Mucosa of descending colon (tissue), 3 donors: ENCODE measurements at regions not wholly inside any gene's neighbourhood (a gene's known extent, or its start where the extent isn't known, plus 50 kb on each side); places are given as distances from the start of the nearest gene placed in this dataset.
"Not testable (repeated sequence)": the region's sequence is repeated elsewhere in the genome, so short reads cannot be mapped to it uniquely, and the experiment has no call there.

Experiments
- ATAC-seq: fragments of 200-7000 bp; cut with Tn5 transposase; one replicate; pipeline ENCODE4 v1.9.1; 2020; ENCODE audit warnings: mild to moderate bottlenecking, moderate library complexity
- DNase-seq, 3 donors: peaks; one replicate each; pipeline ENCODE4 v3.0.0-alpha.2; 2020
- H3K36me3 ChIP-seq: fragments of 200-600 bp; one replicate; pipeline ENCODE4 v1.8.0; 2021; ENCODE audit warnings: low read depth, mild to moderate bottlenecking
- H3K4me1 ChIP-seq: fragments of 200-600 bp; one replicate; pipeline ENCODE4 v1.8.0; 2021; ENCODE audit warnings: low read depth, mild to moderate bottlenecking
- H3K4me3 ChIP-seq: fragments of 200-600 bp; one replicate; pipeline ENCODE4 v1.8.0; 2021; ENCODE audit warnings: mild to moderate bottlenecking
- H3K9me3 ChIP-seq: fragments of 200-600 bp; one replicate; pipeline ENCODE4 v1.8.0; 2021; ENCODE audit warnings: mild to moderate bottlenecking
- CTCF ChIP-seq: fragments of 200-600 bp; IDR thresholded peaks from one replicate; pipeline ENCODE4 v1.8.0; 2022; ENCODE audit warnings: antibody characterized with exemption, mild to moderate bottlenecking
- intact Hi-C, 2 donors: fragments of 100-400 bp; cut with DNase I in 1 of 2; cut with micrococcal nuclease in 1 of 2; formaldehyde crosslinking; loops; one replicate each; pipeline versions ENCODE4 v1.11.0 to v1.11.1; 2022; cut with DNase I, micrococcal nuclease
- donor health status: DM: no; HTN: no; CAD: no; lungs with moderate emphysema.
- donor health status: DM: no; HTN: no; CAD: no.
- donor health status: DM: no; HTN: yes; CAD: no.

DNA sequence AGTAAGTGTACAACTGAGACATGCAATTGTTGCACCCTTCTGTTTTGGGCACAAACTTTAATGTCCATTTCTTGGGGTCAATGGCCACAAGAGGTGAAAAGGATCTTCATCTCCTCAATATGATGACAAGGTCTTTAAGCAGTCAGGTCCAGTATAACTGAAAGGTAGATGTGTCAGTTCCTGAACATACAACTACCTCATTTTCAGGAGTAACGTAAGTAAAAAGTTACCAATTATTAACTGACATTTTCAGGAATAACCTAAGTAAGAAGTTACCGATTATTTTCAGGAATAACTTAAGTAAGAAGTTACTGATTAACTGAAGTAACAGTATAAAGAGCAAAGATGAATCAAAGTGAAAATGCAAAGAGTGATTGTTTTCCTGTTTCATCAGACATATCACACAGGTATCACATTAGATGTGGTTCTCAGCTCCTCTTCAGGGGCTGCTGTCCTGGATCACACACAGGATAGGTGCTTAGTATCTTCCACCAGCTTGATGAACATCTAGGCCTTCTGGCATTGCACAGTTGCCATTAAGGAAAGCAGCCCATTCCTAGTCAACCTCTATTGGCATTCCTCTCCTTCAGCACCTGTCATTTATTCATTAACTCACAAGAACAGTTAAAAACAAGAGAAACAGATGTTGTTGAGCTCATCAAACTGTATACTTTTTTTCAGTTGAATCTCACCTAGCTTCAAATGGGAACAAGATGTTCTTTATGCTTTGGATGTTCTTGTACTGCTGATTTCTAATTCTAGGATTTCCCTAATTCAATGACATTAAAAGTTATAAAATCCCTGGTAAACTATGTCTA lies 200.0 kb downstream of the FOXG1 start:
- DNase-seq = no peak
- intact Hi-C loops = no loop called here
- ATAC-seq = no peak

GRCh38 chr14:28975084-28975483 lies 208.5 kb downstream of the FOXG1 start:
- no peak for TF ChIP-seq CTCF
- Histone ChIP-seq H3K9me3 (peaks cover 30% of the 10 kb centered on the region), H3K36me3 (no peaks in the 10 kb centered on the region), H3K4me3 (no peak overlapping the region), H3K4me1 (no peaks in the 10 kb centered on the region)
- ATAC-seq = no peak
- intact Hi-C loops = no loop called here
- no peak for DNase-seq

More for the DNA sequence above, 200.0 kb downstream of the FOXG1 start:
- H3K4me1 ChIP-seq = no peaks in the 10 kb centered on the region
- peaks cover 15% of the 10 kb centered on the region for H3K9me3 ChIP-seq
- no peak overlapping the region for H3K4me3 ChIP-seq
- H3K36me3 ChIP-seq = no peaks in the 10 kb centered on the region
- TF ChIP-seq CTCF = no peak

GRCh38 chr14:28982228-28982627 lies 215.6 kb downstream of the FOXG1 start:
- DNase-seq = no peak
- Histone ChIP-seq H3K4me3 (no peak overlapping the region), H3K9me3 (peaks cover 55% of the 10 kb centered on the region), H3K36me3 (no peaks in the 10 kb centered on the region), H3K4me1 (no peaks in the 10 kb centered on the region)
- no peak for ATAC-seq
- no peak for TF ChIP-seq CTCF
- intact Hi-C loops = no loop called here

DNA sequence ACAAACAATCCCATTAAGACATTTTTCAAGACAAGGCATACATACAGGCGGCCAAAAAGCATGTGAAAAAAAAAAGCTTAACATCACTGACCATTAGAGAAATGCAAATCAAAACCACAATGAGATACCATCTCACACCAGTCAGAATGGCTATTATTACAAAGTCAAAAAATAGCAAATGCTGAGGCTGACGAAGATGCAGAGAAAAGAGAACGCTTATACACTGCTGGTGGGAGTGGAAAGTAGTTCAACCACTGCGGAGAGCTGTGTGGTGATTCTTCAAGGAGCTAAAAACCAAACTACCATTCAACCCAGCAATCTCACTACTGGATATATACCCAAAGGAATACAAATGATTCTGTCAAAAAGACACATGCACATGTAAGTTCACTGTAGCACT lies 216.7 kb downstream of the FOXG1 start:
- Histone ChIP-seq H3K4me3 (no peak overlapping the region), H3K36me3 (no peaks in the 10 kb centered on the region), H3K4me1 (no peaks in the 10 kb centered on the region), H3K9me3 (peaks cover 49% of the 10 kb centered on the region)
- DNase-seq (no peak), ATAC-seq (no peak)
- intact Hi-C loops = no loop called here
- TF ChIP-seq CTCF = no peak

DNA sequence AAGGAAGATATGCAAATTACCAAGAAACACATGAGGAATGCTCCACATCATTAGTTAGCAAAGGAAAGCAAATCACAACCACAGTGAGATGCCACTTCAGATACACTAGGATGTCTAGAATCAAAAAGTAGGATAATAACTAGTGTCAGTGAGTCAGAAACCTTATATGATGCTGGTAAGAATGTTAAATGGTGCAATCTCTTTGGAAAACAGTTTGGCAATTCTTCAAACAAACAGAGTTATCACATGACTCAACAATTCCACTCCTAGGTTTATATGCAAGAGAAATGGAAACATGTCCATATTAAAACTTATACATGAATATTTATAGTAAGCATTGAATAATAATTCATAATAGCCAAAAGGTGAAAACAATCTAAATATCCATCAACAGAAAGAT lies 220.9 kb downstream of the FOXG1 start:
- Histone ChIP-seq H3K9me3 (peaks cover 38% of the 10 kb centered on the region), H3K4me3 (no peak overlapping the region), H3K4me1 (no peaks in the 10 kb centered on the region), H3K36me3 (no peaks in the 10 kb centered on the region)
- DNase-seq (no peak), ATAC-seq (no peak)
- intact Hi-C loops = no loop called here
- no peak for TF ChIP-seq CTCF

DNA sequence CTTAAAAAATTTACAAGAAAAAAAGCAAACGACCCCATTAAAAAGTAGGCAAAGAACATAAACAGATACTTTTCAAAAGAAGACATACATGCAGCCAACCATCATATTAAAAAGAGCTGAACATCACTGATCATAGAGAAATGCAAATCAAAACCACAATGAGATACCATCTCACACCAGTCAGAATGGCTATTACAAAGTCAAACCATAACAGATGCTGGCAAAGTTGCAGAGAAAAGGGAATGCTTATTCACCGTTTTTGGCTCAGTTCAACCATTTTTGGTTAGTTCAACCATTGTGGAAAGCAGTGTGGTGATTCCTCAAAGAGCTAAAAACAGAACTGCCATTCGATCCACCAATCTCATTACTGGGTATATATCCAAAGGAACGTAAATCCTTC lies 230.6 kb downstream of the FOXG1 start:
- intact Hi-C loops, H3K4me3 ChIP-seq, H3K4me1 ChIP-seq, DNase-seq, ATAC-seq, H3K36me3 ChIP-seq: not testable (repeated sequence)
- peaks cover 30% of the 10 kb centered on the region for H3K9me3 ChIP-seq
